Lung (tissue), 11 donors: ENCODE measurements at regions not wholly inside any gene's neighbourhood (a gene's known extent, or its start where the extent isn't known, plus 50 kb on each side); places are given as distances from the start of the nearest gene placed in this dataset.
A peak's percentile ranks its signal among the peaks of the same experiment; 100 is the strongest.
"Not testable (repeated sequence)": the region's sequence is repeated elsewhere in the genome, so short reads cannot be mapped to it uniquely, and the experiment has no call there.

Source experiments
- ATAC-seq: fragments of 200-7000 bp; cut with Tn5 transposase; one replicate; pipeline ENCODE4 v1.9.1; 2020; ENCODE audit warnings: moderate number of reproducible peaks; ENCODE audit not compliant: insufficient read depth, low FRiP score
- DNase-seq, 3 donors: peaks; one replicate each; pipeline ENCODE4 v3.0.0-alpha.2; 2013 to 2017
- H3K27ac ChIP-seq, 2 donors: one replicate each; pipeline ENCODE4 v1.5.1; 2013; ENCODE audit warnings: mild to moderate bottlenecking in 2 of 2, moderate library complexity in 2 of 2, control low read depth in 1 of 2, inconsistent platforms in 1 of 2, low read depth in 1 of 2, low read length in 1 of 2
- H3K27me3 ChIP-seq, 3 donors: one replicate each; pipeline ENCODE4 v1.5.1; 2013; ENCODE audit warnings: low read length in 2 of 3; ENCODE audit not compliant: control insufficient read depth in 3 of 3, insufficient read depth in 3 of 3
- H3K36me3 ChIP-seq, 4 donors: one replicate each; pipeline ENCODE4 v1.5.1; 2013; ENCODE audit warnings: low read length in 4 of 4, mild to moderate bottlenecking in 1 of 4, moderate library complexity in 1 of 4; ENCODE audit not compliant: control insufficient read depth in 4 of 4, insufficient read depth in 4 of 4
- H3K4me1 ChIP-seq, 5 donors: one replicate each; pipeline ENCODE4 v1.5.1; 2013; ENCODE audit warnings: low read length in 5 of 5, mild to moderate bottlenecking in 2 of 5, moderate library complexity in 1 of 5; ENCODE audit not compliant: control insufficient read depth in 5 of 5, insufficient read depth in 5 of 5
- H3K4me3 ChIP-seq: one replicate; pipeline ENCODE4 v1.5.1; 2013; ENCODE audit warnings: mild to moderate bottlenecking, control low read depth, moderate library complexity
- H3K9ac ChIP-seq, 2 donors: one replicate each; pipeline ENCODE4 v1.5.1; 2013; ENCODE audit warnings: low read length in 2 of 2, control low read depth in 1 of 2; ENCODE audit not compliant: insufficient read depth in 1 of 2
- H3K9me3 ChIP-seq, 4 donors: one replicate each; pipeline ENCODE4 v1.5.1; 2013; ENCODE audit warnings: low read length in 3 of 4, mild to moderate bottlenecking in 1 of 4, moderate library complexity in 1 of 4; ENCODE audit not compliant: control insufficient read depth in 4 of 4, insufficient read depth in 3 of 4
- WGBS, 2 donors: extraction: QIAGEN DNeasy Blood & Tissue Kit; methylation state at CpG; one replicate each; pipeline ENCODE4 v1.1.7; 2013; 5-methylcytosine and 5-hydroxymethylcytosine counted together
- TF ChIP-seq, protein P1 (sequence below): IDR thresholded peaks from 2 replicates; pipeline ENCODE4 v1.5.1; 2012; ENCODE audit warnings: mild to moderate bottlenecking; ENCODE audit errors: control extremely low read depth, extremely low read depth
- donor health status: control.
- donor health status: control.
- donor health status: Bipolar disorder and iron deficiency.
- donor health status: healthy.
- donor health status: DM: yes; HTN: yes; CAD: no.

DNA sequence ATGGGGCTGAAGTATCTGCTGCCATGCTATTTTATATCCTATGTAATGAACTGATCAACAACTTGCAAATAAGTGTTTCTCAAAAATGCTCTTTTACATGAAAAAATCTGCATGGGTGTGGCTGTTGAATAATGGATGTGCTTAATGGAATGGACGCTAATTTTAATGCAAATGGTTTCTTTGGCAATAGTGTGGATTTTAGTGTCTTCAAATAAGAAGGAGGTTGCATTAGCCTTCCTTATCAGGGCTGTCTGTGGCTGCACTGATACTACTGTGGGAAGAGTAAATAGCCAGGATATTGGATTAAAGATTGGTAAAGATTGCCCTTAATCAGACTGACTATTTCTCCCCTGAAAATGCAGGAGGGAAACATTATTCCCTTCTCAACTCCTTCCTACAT lies 121.9 kb upstream of the STK32A start:
- Histone ChIP-seq H3K27ac (no peak overlapping the region), H3K9ac (no peak overlapping the region), H3K27me3 (no peaks in the 10 kb centered on the region), H3K9me3 (no peaks in the 10 kb centered on the region), H3K36me3 (no peaks in the 10 kb centered on the region), H3K4me1 (no peaks in the 10 kb centered on the region), H3K4me3 (no peak overlapping the region)
- TF ChIP-seq, protein P1, sequence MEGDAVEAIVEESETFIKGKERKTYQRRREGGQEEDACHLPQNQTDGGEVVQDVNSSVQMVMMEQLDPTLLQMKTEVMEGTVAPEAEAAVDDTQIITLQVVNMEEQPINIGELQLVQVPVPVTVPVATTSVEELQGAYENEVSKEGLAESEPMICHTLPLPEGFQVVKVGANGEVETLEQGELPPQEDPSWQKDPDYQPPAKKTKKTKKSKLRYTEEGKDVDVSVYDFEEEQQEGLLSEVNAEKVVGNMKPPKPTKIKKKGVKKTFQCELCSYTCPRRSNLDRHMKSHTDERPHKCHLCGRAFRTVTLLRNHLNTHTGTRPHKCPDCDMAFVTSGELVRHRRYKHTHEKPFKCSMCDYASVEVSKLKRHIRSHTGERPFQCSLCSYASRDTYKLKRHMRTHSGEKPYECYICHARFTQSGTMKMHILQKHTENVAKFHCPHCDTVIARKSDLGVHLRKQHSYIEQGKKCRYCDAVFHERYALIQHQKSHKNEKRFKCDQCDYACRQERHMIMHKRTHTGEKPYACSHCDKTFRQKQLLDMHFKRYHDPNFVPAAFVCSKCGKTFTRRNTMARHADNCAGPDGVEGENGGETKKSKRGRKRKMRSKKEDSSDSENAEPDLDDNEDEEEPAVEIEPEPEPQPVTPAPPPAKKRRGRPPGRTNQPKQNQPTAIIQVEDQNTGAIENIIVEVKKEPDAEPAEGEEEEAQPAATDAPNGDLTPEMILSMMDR: no peak
- no peak for DNase-seq
- no peak for ATAC-seq
- 59 to 65% methylated on average over 1 of the region's 1 CpG for WGBS, 2 donors

DNA sequence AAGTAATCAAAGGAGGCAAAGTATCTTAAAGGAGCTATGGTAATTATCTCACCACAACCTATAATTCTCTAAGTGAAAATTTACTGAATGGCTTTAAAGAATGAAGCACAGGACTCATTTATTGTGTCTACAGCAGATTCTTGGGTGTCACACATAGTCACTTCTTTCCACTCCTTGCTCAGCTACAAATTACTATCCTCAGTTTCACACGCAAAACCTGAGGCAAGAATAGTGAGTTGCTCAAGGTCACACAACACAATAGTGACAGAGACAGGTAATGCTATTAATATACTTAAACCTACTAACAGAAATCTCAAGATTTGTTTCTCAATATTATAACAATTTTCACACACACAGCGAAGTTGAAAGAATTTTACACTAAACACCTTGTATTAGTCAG lies 120.9 kb upstream of the STK32A start:
- Histone ChIP-seq H3K9me3 (peaks cover 0 to 3% (median 0%) of the 10 kb centered on the region in 4 donors), H3K9ac (no peak overlapping the region), H3K36me3 (no peaks in the 10 kb centered on the region), H3K27ac (no peak overlapping the region), H3K4me1 (no peaks in the 10 kb centered on the region), H3K27me3 (no peaks in the 10 kb centered on the region), H3K4me3 (no peak overlapping the region)
- no peak for ATAC-seq
- TF ChIP-seq, protein P1: no peak
- WGBS, 2 donors: 82 to 85% methylated on average over 2 of the region's 2 CpGs
- DNase-seq: no peak

DNA sequence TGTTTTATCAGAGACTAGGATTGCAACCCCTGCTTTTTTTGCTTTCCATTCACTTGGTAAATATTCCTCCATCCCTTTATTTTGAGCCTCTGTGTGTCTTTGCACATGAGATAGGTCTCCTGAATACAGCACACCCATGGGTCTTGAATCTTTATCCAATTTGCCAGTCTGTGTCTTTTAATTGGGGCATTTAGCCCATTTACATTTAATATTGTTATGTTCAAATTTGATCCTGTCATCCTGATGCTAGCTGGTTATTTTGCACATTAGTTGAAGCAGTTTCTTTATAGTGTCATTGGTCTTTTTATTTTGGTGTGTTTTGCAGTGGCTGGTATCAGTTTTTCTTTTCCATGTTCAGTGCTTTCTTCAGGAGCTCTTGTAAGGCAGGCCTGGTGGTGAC lies 95.1 kb upstream of the STK32A start:
- H3K27me3 ChIP-seq, H3K36me3 ChIP-seq, ATAC-seq: not testable (repeated sequence)

DNA sequence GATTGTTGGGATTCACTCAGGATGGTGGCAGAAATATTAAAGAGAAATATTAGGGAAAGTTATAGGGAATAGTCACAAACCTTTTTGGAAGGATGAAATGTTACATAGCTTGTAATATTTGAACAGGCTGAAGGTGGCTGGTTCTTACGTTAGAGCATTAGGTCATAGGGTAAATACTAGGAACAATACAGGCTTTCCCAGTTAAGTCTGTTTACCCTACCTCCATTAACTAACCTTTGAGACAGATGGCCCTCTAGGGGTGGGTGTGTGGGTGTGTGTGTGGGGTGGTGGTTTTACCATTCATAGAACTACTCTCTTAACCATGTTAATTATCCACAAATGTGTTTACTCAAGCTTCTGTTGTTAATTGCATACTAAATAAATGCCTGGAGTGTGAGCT lies 94.3 kb upstream of the STK32A start:
- 38 to 62% methylated on average over 1 of the region's 1 CpG for whole genome bisulfite sequencing, 2 donors
- TF ChIP-seq, protein P1: no peak
- Histone ChIP-seq H3K4me3 (no peak overlapping the region), H3K9me3 (peaks cover 0 to 3% (median 0%) of the 10 kb centered on the region in 4 donors), H3K27ac (no peak overlapping the region), H3K9ac (no peak overlapping the region), H3K36me3 (no peaks in the 10 kb centered on the region), H3K4me1 (no peaks in the 10 kb centered on the region), H3K27me3 (no peaks in the 10 kb centered on the region)
- no peak for ATAC-seq
- peak in 1 of 3 donors; percentile 3 for DNase-seq

More for the DNA sequence above, 95.1 kb upstream of the STK32A start:
- H3K27ac ChIP-seq, H3K4me3 ChIP-seq, H3K9me3 ChIP-seq, H3K4me1 ChIP-seq, H3K9ac ChIP-seq, DNase-seq: not testable (repeated sequence)

DNA sequence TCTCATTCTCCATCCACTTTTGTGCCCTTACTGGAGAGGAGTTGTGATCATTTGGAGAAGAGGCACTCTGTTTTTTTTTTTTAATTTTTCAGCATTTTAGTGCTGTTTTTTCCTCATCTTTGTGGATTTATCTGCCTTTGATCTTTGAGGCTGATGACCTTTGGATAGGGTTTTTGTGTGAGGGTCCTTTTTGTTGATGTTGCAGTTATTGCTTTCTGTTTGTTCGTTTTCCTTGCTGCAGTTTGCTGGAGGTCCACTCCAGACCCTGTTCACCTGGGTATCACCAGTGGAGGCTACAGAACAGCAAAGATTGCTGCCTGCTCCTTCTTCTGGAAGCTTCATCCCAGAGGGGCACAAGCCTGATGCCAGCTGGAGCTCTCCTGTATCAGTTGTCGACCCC lies 93.2 kb upstream of the STK32A start:
- H3K27me3 ChIP-seq, DNase-seq, H3K36me3 ChIP-seq, H3K4me3 ChIP-seq, H3K9me3 ChIP-seq, H3K27ac ChIP-seq, ATAC-seq, H3K9ac ChIP-seq, H3K4me1 ChIP-seq: not testable (repeated sequence)
- 51 to 76% methylated on average over 2 of the region's 2 CpGs for WGBS, 2 donors
